ENCODE measurements at regions not wholly inside any gene's neighbourhood (a gene's known extent, or its start where the extent isn't known, plus 50 kb on each side); places are given as distances from the start of the nearest gene placed in this dataset.

- Histone ChIP-seq H3K9me2 (ENCODE audit: insufficient read depth) (no peaks in the 10 kb centered on the region), H3K9ac (ENCODE audit: low read length) (no peak overlapping the region), H3K4me3 (replicated peaks in 1 of 2; ENCODE audit: low read depth in 1 of 2, low read length in 2 of 2) (no peak overlapping the region), H3K27me3 (ENCODE audit: insufficient read depth, low read length) (no peaks in the 10 kb centered on the region), H3K36me3 (ENCODE audit: control insufficient read depth in 1 of 2, insufficient read depth in 2 of 2, low read length in 2 of 2) (no peaks in the 10 kb centered on the region), H3K4me2 (ENCODE audit: low read length) (peak overlapping the region; percentile 12; the same call in 1 of the 2 replicates), H3K9me3 (ENCODE audit: control insufficient read depth in 1 of 2, insufficient read depth in 1 of 2, low read depth in 1 of 2, low read length in 2 of 2) (no peaks in the 10 kb centered on the region), H2AFZ (ENCODE audit: low read depth, low read length, poor library complexity, severe bottlenecking) (peak overlapping the region; percentile 26), H4K20me1 (ENCODE audit: insufficient read depth) (no peaks in the 10 kb centered on the region), H3K4me1 (ENCODE audit: control insufficient read depth in 1 of 2, insufficient read depth in 2 of 2, low read length in 2 of 2) (peaks cover 0 to 8% of the 10 kb centered on the region in 2 experiments; a peak in 1 of 4 replicates), H3K27ac (ENCODE audit: low read depth, low read length) (no peak overlapping the region), H3K79me2 (ENCODE audit: insufficient read depth, low read length) (no peaks in the 10 kb centered on the region)
- ChIA-PET RAD21 (ENCODE audit: low non-redundant PET in 1 of 2, low total read pairs in 2 of 2, uncharacterized antibody in 2 of 2, unreplicated experiment in 2 of 2) (no interaction called here), POLR2A (no interaction called here), CTCF (no interaction called here)
- ATAC-seq (no peak), DNase-seq (ENCODE audit: low read depth, low spot score) (no peak)
- BruUV-seq (replicated peaks) = no TSS peak
- intact Hi-C loops (cut with micrococcal nuclease) = no loop called here
- no peak for TF ChIP-seq ZFX (IDR thresholded peaks at IDR 0.05)
- TF ChIP-seq TCF7L2 (IDR thresholded peaks at IDR 0.05; ENCODE audit: borderline replicate concordance, extremely low read depth, insufficient read depth, insufficient read length) = no peak
- TF ChIP-seq SRF (IDR thresholded peaks at IDR 0.05; ENCODE audit: low read depth) = 0 out of 2 replicates have a peak, but pooled peaks have one; percentile 19
- peak; percentile 22; the same call in 1 of the 2 replicates for TF ChIP-seq SP1 (IDR thresholded peaks at IDR 0.05; ENCODE audit: low read depth)
- TF ChIP-seq REST (IDR thresholded peaks at IDR 0.05; ENCODE audit: low read depth) = no peak
- peak; percentile 64 for TF ChIP-seq FOSL1 (IDR thresholded peaks at IDR 0.05; ENCODE audit: low read depth)
- no peak for TF ChIP-seq POLR2AphosphoS5 (IDR thresholded peaks at IDR 0.05; ENCODE audit: low read depth, low read length)
- no peak for TF ChIP-seq ELF1 (IDR thresholded peaks at IDR 0.05; ENCODE audit: borderline replicate concordance, low read depth)
- no peak for TF ChIP-seq EGR1 (IDR thresholded peaks at IDR 0.05; ENCODE audit: low read depth)
- TF ChIP-seq MAX (IDR thresholded peaks at IDR 0.05) = no peak
- TF ChIP-seq YY1 (IDR thresholded peaks at IDR 0.05; ENCODE audit: extremely low read depth, insufficient replicate concordance, low read depth, low read length) = no peak
- TF ChIP-seq CBX3 (IDR thresholded peaks at IDR 0.05; ENCODE audit: low read depth) = peak; percentile 40; the same call in 1 of the 2 replicates
- TF ChIP-seq SIN3A (IDR thresholded peaks at IDR 0.05; ENCODE audit: low read depth) = no peak
- no peak for TF ChIP-seq RAD21 (IDR thresholded peaks at IDR 0.05; ENCODE audit: low read depth)
- TF ChIP-seq EZH2phosphoT487 (IDR thresholded peaks at IDR 0.05; ENCODE audit: borderline replicate concordance) = no peak
Observed at GRCh38 chr4:12399781-12400180, 971.1 kb upstream of the HS3ST1 start.
